ENCODE measurements at regions not wholly inside any gene's neighbourhood (a gene's known extent, or its start where the extent isn't known, plus 50 kb on each side); places are given as distances from the start of the nearest gene placed in this dataset.

- TF ChIP-seq POLR2A (IDR thresholded peaks at IDR 0.05; ENCODE audit: extremely low read depth, insufficient read length): no peak
- no peak for TF ChIP-seq CTCF (IDR thresholded peaks at IDR 0.05; ENCODE audit: low read depth, low read length)
- TF ChIP-seq MYC (IDR thresholded peaks at IDR 0.05; ENCODE audit: low read depth, low read length): no peak
- no peak for TF ChIP-seq MAX (IDR thresholded peaks at IDR 0.05; ENCODE audit: low read depth, low read length)
- no peak for DNase-seq (ENCODE audit: low read depth)
- H3K4me3 ChIP-seq (ENCODE audit: low read depth, low read length): no peak overlapping the region
Observed at GRCh38 chr21:35375115-35375514, 326.0 kb upstream of the RUNX1 start.

GRCh38 chr21:35373998-35374397 is 324.9 kb upstream of the RUNX1 start:
- no peak overlapping the region for H3K4me3 ChIP-seq (ENCODE audit: low read depth, low read length)
- DNase-seq (ENCODE audit: low read depth): no peak
- no peak for TF ChIP-seq MAX (IDR thresholded peaks at IDR 0.05; ENCODE audit: low read depth, low read length)
- TF ChIP-seq CTCF (IDR thresholded peaks at IDR 0.05; ENCODE audit: low read depth, low read length): no peak
- TF ChIP-seq POLR2A (IDR thresholded peaks at IDR 0.05; ENCODE audit: extremely low read depth, insufficient read length): no peak
- TF ChIP-seq MYC (IDR thresholded peaks at IDR 0.05; ENCODE audit: low read depth, low read length): no peak

DNA sequence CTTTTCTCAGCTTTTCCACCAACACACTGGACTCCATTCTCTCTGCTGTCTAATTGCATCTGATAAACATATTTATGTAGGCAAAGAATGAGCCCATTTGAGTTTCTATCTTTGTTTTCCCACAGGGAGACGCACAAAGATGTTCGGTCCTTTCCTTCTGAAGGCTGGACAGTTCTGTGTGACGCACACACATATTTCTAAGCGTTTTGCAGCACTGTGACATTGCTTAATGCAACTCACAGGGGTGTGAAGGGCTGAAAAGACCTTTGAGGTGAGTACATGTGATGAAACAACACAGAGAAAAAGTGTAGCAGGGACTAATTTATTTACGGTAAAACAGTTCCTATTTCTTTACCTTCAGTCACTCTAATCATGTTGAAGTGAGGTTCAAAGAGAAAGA is 323.1 kb upstream of the RUNX1 start:
- TF ChIP-seq MAX (IDR thresholded peaks at IDR 0.05; ENCODE audit: low read depth, low read length): no peak
- no peak for TF ChIP-seq POLR2A (IDR thresholded peaks at IDR 0.05; ENCODE audit: extremely low read depth, insufficient read length)
- no peak for TF ChIP-seq MYC (IDR thresholded peaks at IDR 0.05; ENCODE audit: low read depth, low read length)
- no peak for TF ChIP-seq CTCF (IDR thresholded peaks at IDR 0.05; ENCODE audit: low read depth, low read length)
- no peak overlapping the region for H3K4me3 ChIP-seq (ENCODE audit: low read depth, low read length)
- DNase-seq (ENCODE audit: low read depth): no peak

DNA sequence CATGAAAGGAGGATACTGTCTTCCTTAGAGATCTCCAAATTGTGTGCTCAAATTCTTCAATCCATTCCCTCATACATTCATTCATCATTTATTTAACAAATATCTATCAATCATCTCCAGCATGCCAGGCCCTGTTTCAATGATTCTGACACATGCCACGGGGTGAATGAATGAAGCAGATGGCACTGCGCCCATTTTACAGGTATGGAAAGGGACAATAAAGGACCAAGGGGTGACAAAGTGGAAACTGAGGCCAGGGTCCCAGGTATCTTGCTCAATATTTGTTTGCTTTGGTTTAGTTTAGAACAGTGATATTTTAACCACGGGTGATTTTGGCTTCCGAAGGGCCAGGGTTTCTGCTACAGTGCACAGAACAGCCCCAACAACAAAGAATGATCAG is 321.6 kb upstream of the RUNX1 start:
- no peak overlapping the region for H3K4me3 ChIP-seq (ENCODE audit: low read depth, low read length)
- DNase-seq (ENCODE audit: low read depth): no peak
- TF ChIP-seq CTCF (IDR thresholded peaks at IDR 0.05; ENCODE audit: low read depth, low read length): no peak
- TF ChIP-seq POLR2A (IDR thresholded peaks at IDR 0.05; ENCODE audit: extremely low read depth, insufficient read length): no peak
- TF ChIP-seq MAX (IDR thresholded peaks at IDR 0.05; ENCODE audit: low read depth, low read length): no peak
- no peak for TF ChIP-seq MYC (IDR thresholded peaks at IDR 0.05; ENCODE audit: low read depth, low read length)

DNA sequence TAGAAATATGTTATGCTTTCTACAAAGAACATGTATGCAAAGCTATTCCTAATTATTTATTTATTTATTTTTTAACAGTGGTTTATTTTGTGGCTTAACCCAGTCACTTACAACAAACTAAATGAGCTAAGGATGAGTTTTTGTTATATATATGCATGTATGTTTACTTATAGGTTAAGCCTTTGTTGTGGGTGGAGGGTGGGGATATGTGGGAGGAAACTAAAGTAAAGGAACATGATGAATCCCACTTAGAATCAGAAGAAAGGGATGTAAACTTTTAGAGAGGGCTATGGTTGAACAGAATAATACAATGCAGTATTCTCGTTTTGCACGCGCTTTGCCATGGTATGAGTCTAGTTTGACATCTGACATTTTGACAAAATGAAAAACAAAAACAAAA is 321.0 kb upstream of the RUNX1 start:
- no peak for DNase-seq (ENCODE audit: low read depth)
- H3K4me3 ChIP-seq (ENCODE audit: low read depth, low read length): no peak overlapping the region
- no peak for TF ChIP-seq CTCF (IDR thresholded peaks at IDR 0.05; ENCODE audit: low read depth, low read length)
- TF ChIP-seq POLR2A (IDR thresholded peaks at IDR 0.05; ENCODE audit: extremely low read depth, insufficient read length): no peak
- TF ChIP-seq MAX (IDR thresholded peaks at IDR 0.05; ENCODE audit: low read depth, low read length): no peak
- no peak for TF ChIP-seq MYC (IDR thresholded peaks at IDR 0.05; ENCODE audit: low read depth, low read length)

DNA sequence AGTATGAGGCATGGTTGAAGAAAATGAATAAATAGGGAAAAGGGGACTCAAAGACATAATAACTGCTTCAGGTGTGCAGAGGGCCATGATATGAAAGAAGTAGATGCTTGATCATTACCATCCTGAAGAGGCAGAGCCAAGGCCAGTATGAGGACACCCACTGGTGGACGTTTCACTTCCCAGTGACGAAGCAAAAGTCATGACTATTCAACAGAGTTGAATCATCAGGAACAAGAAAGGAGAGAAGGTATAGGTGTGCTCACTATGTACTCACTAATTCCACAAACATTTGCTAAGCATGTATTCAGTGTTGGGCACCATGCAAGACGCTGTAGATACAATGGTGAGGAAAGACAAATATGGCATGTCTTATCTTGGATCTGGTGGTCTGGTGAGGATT is 319.2 kb upstream of the RUNX1 start:
- no peak overlapping the region for H3K4me3 ChIP-seq (ENCODE audit: low read depth, low read length)
- DNase-seq (ENCODE audit: low read depth): no peak
- no peak for TF ChIP-seq CTCF (IDR thresholded peaks at IDR 0.05; ENCODE audit: low read depth, low read length)
- no peak for TF ChIP-seq MYC (IDR thresholded peaks at IDR 0.05; ENCODE audit: low read depth, low read length)
- TF ChIP-seq POLR2A (IDR thresholded peaks at IDR 0.05; ENCODE audit: extremely low read depth, insufficient read length): no peak
- no peak for TF ChIP-seq MAX (IDR thresholded peaks at IDR 0.05; ENCODE audit: low read depth, low read length)
